ENCODE measurements at regions not wholly inside any gene's neighbourhood (a gene's known extent, or its start where the extent isn't known, plus 50 kb on each side); places are given as distances from the start of the nearest gene placed in this dataset.

DNA sequence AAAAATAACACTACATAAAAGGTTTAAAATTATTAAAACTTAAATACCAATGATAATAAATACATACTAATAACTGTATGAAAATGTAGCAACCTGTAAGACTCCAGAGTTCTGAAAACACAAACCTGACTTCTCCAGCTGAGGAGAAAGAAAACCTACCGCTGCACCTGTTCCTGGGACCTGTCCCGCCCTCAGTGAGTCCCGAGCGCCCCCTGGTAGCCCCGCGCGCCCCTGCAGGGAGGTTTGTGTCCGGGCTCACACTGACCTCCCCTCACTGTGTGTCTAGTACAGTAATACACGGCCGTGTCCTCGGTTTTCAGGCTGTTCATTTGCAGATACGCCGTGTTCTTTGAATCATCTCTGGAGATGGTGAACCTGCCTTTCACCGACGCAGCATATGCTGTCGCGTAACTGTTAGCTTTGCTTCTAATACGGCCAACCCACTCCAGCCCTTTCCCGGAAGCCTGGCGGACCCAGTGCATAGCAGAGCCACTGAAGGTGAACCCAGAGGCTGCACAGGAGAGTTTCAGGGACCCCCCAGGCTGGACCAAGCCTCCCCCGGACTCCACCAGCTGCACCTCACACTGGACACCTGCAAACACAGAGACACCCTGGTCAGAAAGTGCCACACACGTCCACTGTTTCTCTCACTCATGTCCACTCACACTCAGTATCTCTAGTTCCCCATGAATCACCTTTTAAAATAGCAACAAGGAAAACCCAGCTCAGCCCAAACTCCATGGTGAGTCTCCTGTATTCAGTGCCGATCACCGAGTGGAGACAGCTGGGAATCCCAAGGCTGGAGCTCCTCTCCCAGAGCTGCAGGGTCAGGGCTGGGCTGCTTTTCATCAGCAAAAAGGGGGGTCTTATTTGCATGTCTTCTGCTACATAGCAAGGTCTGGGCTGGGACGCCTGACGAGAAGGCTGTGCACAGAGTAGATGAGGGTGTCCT, 1276.3 kb downstream of the TMEM121 start:
- Histone ChIP-seq H3K36me3 (no peaks in the 10 kb centered on the region), H3K4me3 (no peak overlapping the region), H3K9me3 (no peaks in the 10 kb centered on the region), H3K27ac (no peak overlapping the region), H3K27me3 (peaks cover 0 to 32% (median 4%) of the 10 kb centered on the region in 4 donors), H3K4me1 (no peaks in the 10 kb centered on the region)
- ATAC-seq (peak in 3 of 4 donors; percentile 49 to 58 (median 55)), DNase-seq (peak in 5 of 6 donors; percentile 13 to 82 (median 41)), FAIRE-seq (no peak)
- TF ChIP-seq, protein P1, sequence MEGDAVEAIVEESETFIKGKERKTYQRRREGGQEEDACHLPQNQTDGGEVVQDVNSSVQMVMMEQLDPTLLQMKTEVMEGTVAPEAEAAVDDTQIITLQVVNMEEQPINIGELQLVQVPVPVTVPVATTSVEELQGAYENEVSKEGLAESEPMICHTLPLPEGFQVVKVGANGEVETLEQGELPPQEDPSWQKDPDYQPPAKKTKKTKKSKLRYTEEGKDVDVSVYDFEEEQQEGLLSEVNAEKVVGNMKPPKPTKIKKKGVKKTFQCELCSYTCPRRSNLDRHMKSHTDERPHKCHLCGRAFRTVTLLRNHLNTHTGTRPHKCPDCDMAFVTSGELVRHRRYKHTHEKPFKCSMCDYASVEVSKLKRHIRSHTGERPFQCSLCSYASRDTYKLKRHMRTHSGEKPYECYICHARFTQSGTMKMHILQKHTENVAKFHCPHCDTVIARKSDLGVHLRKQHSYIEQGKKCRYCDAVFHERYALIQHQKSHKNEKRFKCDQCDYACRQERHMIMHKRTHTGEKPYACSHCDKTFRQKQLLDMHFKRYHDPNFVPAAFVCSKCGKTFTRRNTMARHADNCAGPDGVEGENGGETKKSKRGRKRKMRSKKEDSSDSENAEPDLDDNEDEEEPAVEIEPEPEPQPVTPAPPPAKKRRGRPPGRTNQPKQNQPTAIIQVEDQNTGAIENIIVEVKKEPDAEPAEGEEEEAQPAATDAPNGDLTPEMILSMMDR (IDR thresholded peaks at IDR 0.05) = no peak
- intact Hi-C loops (cut with DNase I) = no loop called here
- WGBS, 2 donors = 41 to 47% methylated on average over 26 of the region's 26 CpGs

- no peak for DNase-seq
- H3K27me3 ChIP-seq = peaks cover 0 to 27% (median 4%) of the 10 kb centered on the region in 4 donors
- intact Hi-C loops (cut with DNase I) = no loop called here
- H3K4me1 ChIP-seq = no peaks in the 10 kb centered on the region
- H3K27ac ChIP-seq = no peak overlapping the region
- ATAC-seq = no peak
- 36 to 37% methylated on average over 6 of the region's 6 CpGs for WGBS, 2 donors
- FAIRE-seq = no peak
- TF ChIP-seq, protein P1 (IDR thresholded peaks at IDR 0.05) = no peak
- H3K4me3 ChIP-seq = no peak overlapping the region
- no peaks in the 10 kb centered on the region for H3K9me3 ChIP-seq
- no peaks in the 10 kb centered on the region for H3K36me3 ChIP-seq
These were observed 1277.0 kb downstream of the TMEM121 start for GRCh38 chr14:106803379-106803778.

DNA sequence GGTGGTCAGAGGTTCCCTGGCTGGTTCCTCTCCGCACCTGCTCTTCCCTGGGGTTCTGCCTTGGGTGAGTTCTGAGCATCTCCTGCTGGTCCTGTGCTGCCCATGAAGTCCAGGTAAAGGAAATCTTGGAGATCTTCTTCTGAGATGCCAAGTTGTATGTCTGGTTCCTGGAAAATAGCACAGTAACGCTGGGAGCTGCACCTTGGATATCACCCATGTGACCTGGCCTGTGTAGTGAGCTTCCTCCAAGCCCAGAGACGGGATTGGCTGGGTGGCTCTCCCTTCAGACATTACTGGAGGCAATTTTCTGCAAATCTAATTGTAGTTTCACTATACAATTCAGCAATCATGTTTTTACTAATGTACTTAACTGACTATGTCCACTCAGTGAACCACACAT, 1281.1 kb downstream of the TMEM121 start:
- WGBS, 2 donors = 24 to 37% methylated on average over 3 of the region's 3 CpGs
- Histone ChIP-seq H3K4me3 (no peak overlapping the region), H3K27me3 (peaks cover 0 to 4% (median 0%) of the 10 kb centered on the region in 4 donors), H3K36me3 (no peaks in the 10 kb centered on the region), H3K4me1 (no peaks in the 10 kb centered on the region), H3K9me3 (no peaks in the 10 kb centered on the region), H3K27ac (no peak overlapping the region)
- TF ChIP-seq, protein P1 (IDR thresholded peaks at IDR 0.05) = no peak
- FAIRE-seq = no peak
- no peak for ATAC-seq
- intact Hi-C loops (cut with DNase I) = no loop called here
- DNase-seq = no peak

DNA sequence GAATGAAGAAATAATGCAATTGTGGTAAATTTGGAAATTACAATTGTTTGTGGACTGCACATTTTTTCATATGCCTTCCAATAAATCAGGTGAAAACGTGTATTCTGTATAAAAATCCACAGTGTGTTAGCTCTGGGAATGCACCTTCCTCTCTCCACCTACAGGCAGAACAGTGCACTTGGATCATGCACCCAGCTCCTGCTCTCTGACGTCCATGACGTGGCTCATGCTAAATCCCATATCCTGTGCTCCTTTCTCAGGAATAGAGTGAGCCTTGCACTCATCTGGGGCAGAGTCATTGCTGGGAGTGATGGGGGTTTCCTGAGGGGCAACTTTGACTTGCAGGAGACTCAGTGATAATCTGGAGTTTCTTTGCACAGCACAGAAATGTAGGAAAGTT, 1282.1 kb downstream of the TMEM121 start:
- WGBS, 2 donors = 11 to 15% methylated on average over 3 of the region's 3 CpGs

More for the DNA sequence above, 1282.1 kb downstream of the TMEM121 start:
- Histone ChIP-seq H3K4me1 (no peaks in the 10 kb centered on the region), H3K9me3 (no peaks in the 10 kb centered on the region), H3K27me3 (peaks cover 0 to 2% (median 0%) of the 10 kb centered on the region in 4 donors), H3K36me3 (no peaks in the 10 kb centered on the region), H3K27ac (no peak overlapping the region), H3K4me3 (no peak overlapping the region)
- FAIRE-seq (no peak), DNase-seq (no peak), ATAC-seq (no peak)
- intact Hi-C loops (cut with DNase I) = no loop called here
- TF ChIP-seq, protein P1 (IDR thresholded peaks at IDR 0.05) = no peak
